BLaER1 treated with 17β-estradiol and CSF1 and Interleukin-3, amounts not matched to agents 10 nM and 100 nM (cell line): ENCODE measurements at regions not wholly inside any gene's neighbourhood (a gene's known extent, or its start where the extent isn't known, plus 50 kb on each side); places are given as distances from the start of the nearest gene placed in this dataset.

Experiments
- H3K27ac ChIP-seq, 11 experiments: shearing (Covaris generic); formaldehyde crosslinking; 2 replicates each; pipeline ENCODE4 v1.8.1; 2022
- H3K27me3 ChIP-seq, 11 experiments: shearing (Covaris generic); formaldehyde crosslinking; 2 replicates each; pipeline ENCODE4 v1.8.1; 2022
- H3K36me3 ChIP-seq, 11 experiments: shearing (Covaris generic); formaldehyde crosslinking; 2 replicates each; pipeline ENCODE4 v1.8.1; 2022
- H3K4me1 ChIP-seq, 10 experiments: shearing (Covaris generic); formaldehyde crosslinking; 2 replicates each; pipeline ENCODE4 v1.8.1; 2022
- H3K4me2 ChIP-seq, 11 experiments: shearing (Covaris generic); formaldehyde crosslinking; 2 replicates each; pipeline ENCODE4 v1.8.1; 2022
- H3K4me3 ChIP-seq, 10 experiments: shearing (Covaris generic); formaldehyde crosslinking; 2 replicates each; pipeline ENCODE4 v1.8.1; 2022
- H3K9ac ChIP-seq, 11 experiments: shearing (Covaris generic); formaldehyde crosslinking; 2 replicates each; pipeline ENCODE4 v1.8.1; 2022
- H3K9me3 ChIP-seq, 11 experiments: shearing (Covaris generic); formaldehyde crosslinking; replicated peaks in 1 of 11; 2 replicates each; pipeline ENCODE4 v1.8.1; 2022
- H4K20me1 ChIP-seq, 11 experiments: shearing (Covaris generic); formaldehyde crosslinking; 2 replicates each; pipeline ENCODE4 v1.8.1; 2022
- Cebpa-rat ChIP-seq, 11 experiments: shearing (Covaris generic); IDR thresholded peaks; 2 replicates each; pipeline ENCODE4 v1.8.1; 2022

- TF ChIP-seq Cebpa-rat (IDR thresholded peaks at IDR 0.05) = no peak
- Histone ChIP-seq H3K27me3 (no peaks in the 10 kb centered on the region), H3K9ac (no peak overlapping the region), H3K4me3 (no peak overlapping the region), H3K4me2 (no peak overlapping the region), H3K36me3 (no peaks in the 10 kb centered on the region), H3K27ac (no peak overlapping the region), H3K4me1 (peaks cover 0 to 12% (median 7%) of the 10 kb centered on the region in 10 experiments; a peak in 9 of 20 replicates), H3K9me3 (no peaks in the 10 kb centered on the region), H4K20me1 (no peaks in the 10 kb centered on the region)
These were observed 303.1 kb upstream of the MKI67 start for GRCh38 chr10:128429321-128429720.

DNA sequence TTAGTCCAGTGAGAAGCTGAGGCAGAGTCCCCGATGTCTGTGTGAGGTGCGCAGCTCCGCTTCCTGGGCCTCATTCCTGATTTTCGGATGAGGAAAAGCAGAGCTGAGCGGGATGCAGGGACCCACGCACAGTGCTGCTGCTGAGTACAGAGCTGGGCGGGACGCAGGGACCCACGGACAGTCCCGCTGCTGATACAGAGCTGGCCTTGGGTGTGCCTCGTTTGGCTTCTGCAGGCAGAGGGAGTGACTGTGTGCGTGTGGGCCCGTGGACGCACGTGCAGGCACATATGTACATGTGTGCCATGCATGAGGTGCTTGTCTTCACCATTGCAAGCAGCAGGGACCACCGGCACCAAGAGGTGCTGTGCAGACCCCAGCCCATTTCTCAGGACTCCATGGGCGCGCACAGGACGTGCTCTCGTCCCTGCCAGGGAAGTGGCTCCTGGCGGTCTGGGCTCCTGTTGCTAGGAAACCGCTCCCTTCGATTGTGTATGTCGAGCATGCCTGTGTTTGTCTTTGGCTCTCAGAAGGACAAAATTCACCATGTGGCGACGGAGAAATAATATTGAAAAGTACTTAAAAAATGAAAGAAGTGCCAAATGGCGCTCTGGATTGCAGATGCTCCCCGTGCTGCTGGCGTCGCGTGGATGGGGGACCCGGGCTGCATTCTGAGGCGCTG, 303.8 kb upstream of the MKI67 start:
- no peaks in the 10 kb centered on the region for H4K20me1 ChIP-seq
- TF ChIP-seq Cebpa-rat (IDR thresholded peaks at IDR 0.05) = no peak
- no peaks in the 10 kb centered on the region for H3K36me3 ChIP-seq
- H3K9ac ChIP-seq = no peak overlapping the region
- no peaks in the 10 kb centered on the region for H3K9me3 ChIP-seq
- H3K4me1 ChIP-seq = peaks cover 0 to 12% (median 7%) of the 10 kb centered on the region in 10 experiments; a peak in 9 of 20 replicates
- no peak overlapping the region for H3K27ac ChIP-seq
- H3K4me3 ChIP-seq = no peak overlapping the region
- no peaks in the 10 kb centered on the region for H3K27me3 ChIP-seq
- no peak overlapping the region for H3K4me2 ChIP-seq

- no peak overlapping the region for H3K4me3 ChIP-seq
- no peak overlapping the region for H3K27ac ChIP-seq
- no peaks in the 10 kb centered on the region for H4K20me1 ChIP-seq
- no peak for TF ChIP-seq Cebpa-rat (IDR thresholded peaks at IDR 0.05)
- H3K4me2 ChIP-seq = no peak overlapping the region
- H3K27me3 ChIP-seq = no peaks in the 10 kb centered on the region
- peaks cover 0 to 12% (median 7%) of the 10 kb centered on the region in 10 experiments; a peak in 9 of 20 replicates for H3K4me1 ChIP-seq
- no peaks in the 10 kb centered on the region for H3K9me3 ChIP-seq
- H3K9ac ChIP-seq = no peak overlapping the region
- no peaks in the 10 kb centered on the region for H3K36me3 ChIP-seq
These were observed 304.9 kb upstream of the MKI67 start for GRCh38 chr10:128431083-128431482.

GRCh38 chr10:128431506-128431905, 305.3 kb upstream of the MKI67 start:
- Histone ChIP-seq H3K4me2 (peak overlapping the region in 1 of 11 experiments; percentile 5; a peak in 1 of 22 replicates), H3K9me3 (no peaks in the 10 kb centered on the region), H3K27ac (no peak overlapping the region), H3K9ac (no peak overlapping the region), H3K4me1 (peaks cover 0 to 12% (median 7%) of the 10 kb centered on the region in 10 experiments; a peak in 9 of 20 replicates), H3K4me3 (no peak overlapping the region), H3K36me3 (no peaks in the 10 kb centered on the region), H3K27me3 (no peaks in the 10 kb centered on the region), H4K20me1 (no peaks in the 10 kb centered on the region)
- no peak for TF ChIP-seq Cebpa-rat (IDR thresholded peaks at IDR 0.05)

- H3K27me3 ChIP-seq = no peaks in the 10 kb centered on the region
- no peak overlapping the region for H3K9ac ChIP-seq
- H3K9me3 ChIP-seq = no peaks in the 10 kb centered on the region
- H3K4me3 ChIP-seq = no peak overlapping the region
- H3K27ac ChIP-seq = no peak overlapping the region
- H3K4me1 ChIP-seq = peaks cover 0 to 12% (median 7%) of the 10 kb centered on the region in 10 experiments; a peak in 9 of 20 replicates
- no peaks in the 10 kb centered on the region for H3K36me3 ChIP-seq
- peak overlapping the region in 5 of 11 experiments; percentile 4 to 50 (median 35); a peak in 6 of 22 replicates for H3K4me2 ChIP-seq
- no peak for TF ChIP-seq Cebpa-rat (IDR thresholded peaks at IDR 0.05)
- no peaks in the 10 kb centered on the region for H4K20me1 ChIP-seq
These were observed 305.8 kb upstream of the MKI67 start for GRCh38 chr10:128432011-128432410.

- peaks cover 0 to 12% (median 7%) of the 10 kb centered on the region in 10 experiments; a peak in 9 of 20 replicates for H3K4me1 ChIP-seq
- H3K9ac ChIP-seq = no peak overlapping the region
- H3K27me3 ChIP-seq = no peaks in the 10 kb centered on the region
- H4K20me1 ChIP-seq = no peaks in the 10 kb centered on the region
- H3K36me3 ChIP-seq = no peaks in the 10 kb centered on the region
- H3K9me3 ChIP-seq = no peaks in the 10 kb centered on the region
- peak overlapping the region in 5 of 11 experiments; percentile 4 to 50 (median 35); a peak in 6 of 22 replicates for H3K4me2 ChIP-seq
- no peak overlapping the region for H3K27ac ChIP-seq
- TF ChIP-seq Cebpa-rat (IDR thresholded peaks at IDR 0.05) = no peak
- H3K4me3 ChIP-seq = no peak overlapping the region
These were observed 306.2 kb upstream of the MKI67 start for GRCh38 chr10:128432423-128432822.

GRCh38 chr10:128435811-128436210, 309.6 kb upstream of the MKI67 start:
- H3K27me3 ChIP-seq = no peaks in the 10 kb centered on the region
- TF ChIP-seq Cebpa-rat (IDR thresholded peaks at IDR 0.05) = no peak
- no peaks in the 10 kb centered on the region for H3K36me3 ChIP-seq
- H3K9me3 ChIP-seq = no peaks in the 10 kb centered on the region
- H3K4me3 ChIP-seq = no peak overlapping the region
- peaks cover 0 to 12% (median 7%) of the 10 kb centered on the region in 10 experiments; a peak in 9 of 20 replicates for H3K4me1 ChIP-seq
- H4K20me1 ChIP-seq = no peaks in the 10 kb centered on the region
- no peak overlapping the region for H3K4me2 ChIP-seq
- no peak overlapping the region for H3K9ac ChIP-seq
- H3K27ac ChIP-seq = no peak overlapping the region

DNA sequence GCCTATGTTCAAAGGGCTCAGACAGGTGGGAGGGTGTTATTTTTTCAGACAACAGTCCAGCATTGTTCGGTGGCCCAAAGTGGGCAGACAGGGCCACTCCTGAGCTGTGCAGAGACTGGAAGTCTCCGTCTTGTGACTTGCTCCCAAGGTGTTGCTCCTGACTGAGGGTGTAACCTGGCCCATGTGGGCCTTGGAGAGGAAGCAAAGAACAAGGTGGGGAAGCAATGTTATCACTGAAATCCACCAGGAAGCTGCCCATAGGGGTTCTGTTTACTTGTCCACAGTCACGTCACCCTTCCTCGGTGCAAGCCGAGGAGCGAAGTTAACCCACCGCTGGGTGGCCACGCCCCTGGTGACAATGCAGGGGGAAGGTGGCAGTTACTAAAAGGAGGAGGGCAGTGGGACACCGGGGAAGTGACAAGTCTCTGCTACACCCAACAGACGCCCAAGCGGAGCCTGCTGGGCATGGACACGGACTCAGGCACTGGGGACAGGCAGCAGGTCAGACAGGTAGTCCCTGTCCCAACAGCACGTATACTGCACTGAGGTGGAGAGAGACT, 311.6 kb upstream of the MKI67 start:
- no peak overlapping the region for H3K4me3 ChIP-seq
- no peaks in the 10 kb centered on the region for H3K27me3 ChIP-seq
- H3K9me3 ChIP-seq = no peaks in the 10 kb centered on the region
- no peak for TF ChIP-seq Cebpa-rat (IDR thresholded peaks at IDR 0.05)
- H3K27ac ChIP-seq = no peak overlapping the region
- no peak overlapping the region for H3K9ac ChIP-seq
- H4K20me1 ChIP-seq = no peaks in the 10 kb centered on the region
- no peak overlapping the region for H3K4me2 ChIP-seq
- H3K36me3 ChIP-seq = no peaks in the 10 kb centered on the region
- no peaks in the 10 kb centered on the region for H3K4me1 ChIP-seq

GRCh38 chr10:128438417-128439063, 312.3 kb upstream of the MKI67 start:
- no peak overlapping the region for H3K9ac ChIP-seq
- no peaks in the 10 kb centered on the region for H4K20me1 ChIP-seq

More at GRCh38 chr10:128438417-128439063, 312.3 kb upstream of the MKI67 start:
- Histone ChIP-seq H3K4me3 (no peak overlapping the region), H3K4me1 (no peaks in the 10 kb centered on the region), H3K27me3 (no peaks in the 10 kb centered on the region), H3K9me3 (no peaks in the 10 kb centered on the region), H3K27ac (no peak overlapping the region), H3K36me3 (no peaks in the 10 kb centered on the region), H3K4me2 (no peak overlapping the region)
- no peak for TF ChIP-seq Cebpa-rat (IDR thresholded peaks at IDR 0.05)
